H1 (cell line): ENCODE measurements at regions not wholly inside any gene's neighbourhood (a gene's known extent, or its start where the extent isn't known, plus 50 kb on each side); places are given as distances from the start of the nearest gene placed in this dataset.

Experiments
- CTCF ChIA-PET: fragments of 300-600 bp; sonication (Branson Sonifier 250); formaldehyde crosslinking; loops from one replicate; lab custom pipeline; 2021; ENCODE audit not compliant: partially characterized antibody; lab: Charles Lee
- POLR2A ChIA-PET: fragments of 300-600 bp; sonication (Branson Sonifier 250); formaldehyde crosslinking; loops from one replicate; lab custom pipeline; 2021; ENCODE audit warnings: inconsistent platforms; ENCODE audit not compliant: partially characterized antibody; lab: Charles Lee
- DNase-seq, 2 experiments: peaks; one replicate each; pipeline versions ENCODE4 v3.0.0 to v3.0.0-alpha.2; 2010 to 2022; ENCODE audit warnings: low spot score in 2 of 2, low read depth in 1 of 2, mixed read lengths in 1 of 2
- FAIRE-seq: peaks from 2 replicates; lab custom pipeline; 2011; peaks lifted over from hg19 to GRCh38; lab: Jason Lieb, UNC
- H2AFZ ChIP-seq: 2 replicates; pipeline ENCODE4 v1.8.1; 2012; ENCODE audit warnings: low read length, inconsistent platforms
- H2AK5ac ChIP-seq: 2 replicates; pipeline ENCODE4 v1.6.1; 2013; ENCODE audit warnings: low read depth, low read length
- H2BK120ac ChIP-seq: replicated peaks from 2 replicates; pipeline ENCODE3; 2013; ENCODE audit warnings: low read depth, low read length, inconsistent platforms
- H2BK12ac ChIP-seq: 2 replicates; pipeline ENCODE4 v1.6.1; 2013; ENCODE audit warnings: low read depth, low read length
- H2BK15ac ChIP-seq: 2 replicates; pipeline ENCODE4 v1.6.1; 2013; ENCODE audit warnings: low read length
- H2BK20ac ChIP-seq: 2 replicates; pipeline ENCODE4 v1.6.1; 2013; ENCODE audit warnings: low read length
- H2BK5ac ChIP-seq: 2 replicates; pipeline ENCODE4 v1.6.1; 2013; ENCODE audit warnings: low read depth, low read length
- H3K14ac ChIP-seq: 2 replicates; pipeline ENCODE4 v1.6.1; 2013; ENCODE audit warnings: inconsistent platforms; ENCODE audit not compliant: insufficient read length
- H3K18ac ChIP-seq: 2 replicates; pipeline ENCODE4 v1.6.1; 2013; ENCODE audit warnings: low read length; ENCODE audit errors: extremely low read depth
- H3K23ac ChIP-seq: 2 replicates; pipeline ENCODE4 v1.6.1; 2013; ENCODE audit warnings: inconsistent platforms; ENCODE audit not compliant: insufficient read length
- H3K23me2 ChIP-seq: 2 replicates; pipeline ENCODE4 v1.6.1; 2013; ENCODE audit warnings: low read depth, low read length
- H3K27ac ChIP-seq: 2 replicates; pipeline ENCODE4 v1.6.1; 2011; ENCODE audit warnings: low read depth, low read length, inconsistent platforms
- H3K27me3 ChIP-seq, 4 experiments: replicated peaks in 1 of 4; 1 replicate in 1 of 4; 2 replicates in 3 of 4; pipeline versions ENCODE4 v1.6.1 to v1.8.1; 2011 to 2013; ENCODE audit warnings: low read length in 3 of 4, mild to moderate bottlenecking in 3 of 4, inconsistent platforms in 2 of 4, mixed read lengths in 2 of 4, moderate library complexity in 1 of 4; ENCODE audit not compliant: control insufficient read depth in 3 of 4, insufficient read depth in 3 of 4; ENCODE audit errors: extremely low read depth in 1 of 4
- H3K36me3 ChIP-seq, 4 experiments: 2 replicates each; pipeline versions ENCODE4 v1.6.1 to v1.8.1; 2011 to 2013; ENCODE audit warnings: mild to moderate bottlenecking in 4 of 4, low read length in 3 of 4, moderate library complexity in 2 of 4, control low read depth in 1 of 4, inconsistent platforms in 1 of 4; ENCODE audit not compliant: insufficient read depth in 4 of 4, control insufficient read depth in 2 of 4
- H3K4ac ChIP-seq: replicated peaks from 2 replicates; pipeline ENCODE3; 2013; ENCODE audit warnings: low read length, low read depth, mixed read lengths, inconsistent platforms; ENCODE audit not compliant: insufficient read length
- H3K4me1 ChIP-seq, 4 experiments: replicated peaks in 1 of 4; 1 replicate in 1 of 4; 2 replicates in 3 of 4; pipeline versions ENCODE4 v1.6.1 to v1.8.1; 2011 to 2013; ENCODE audit warnings: low read length in 3 of 4, inconsistent platforms in 2 of 4, mixed read lengths in 1 of 4; ENCODE audit not compliant: insufficient read depth in 4 of 4, control insufficient read depth in 3 of 4
- H3K4me2 ChIP-seq, 2 experiments: 2 replicates each; pipeline versions ENCODE4 v1.6.1 to v1.8.1; 2011 to 2013; ENCODE audit warnings: low read depth in 2 of 2, low read length in 2 of 2, control low read depth in 1 of 2, inconsistent platforms in 1 of 2, mild to moderate bottlenecking in 1 of 2; ENCODE audit not compliant: insufficient read depth in 1 of 2
- H3K4me3 ChIP-seq, 4 experiments: fragments of 200-600, 300-600 bp in 1 of 4; sonication (generic), shearing (Covaris generic), sonication (Bioruptor Twin) in 1 of 4; 2 replicates each; pipeline versions ENCODE4 v1.5.1 to v1.8.1; 2011 to 2016; ENCODE audit warnings: low read length in 4 of 4, low read depth in 3 of 4, control low read depth in 2 of 4, inconsistent platforms in 2 of 4, mild to moderate bottlenecking in 2 of 4, mixed read lengths in 1 of 4, moderate library complexity in 1 of 4; ENCODE audit not compliant: insufficient read depth in 2 of 4; ENCODE audit errors: extremely low read depth in 1 of 4
- H3K56ac ChIP-seq: replicated peaks from 2 replicates; pipeline ENCODE3; 2013; ENCODE audit warnings: low read depth, mild to moderate bottlenecking, mixed read lengths, low read length, inconsistent platforms; ENCODE audit not compliant: insufficient read length
- H3K79me1 ChIP-seq: 2 replicates; pipeline ENCODE4 v1.6.1; 2013; ENCODE audit warnings: low read depth, low read length, control low read depth
- H3K79me2 ChIP-seq, 2 experiments: 2 replicates each; pipeline versions ENCODE4 v1.6.1 to v1.8.1; 2012 to 2013; ENCODE audit warnings: low read length in 2 of 2, mild to moderate bottlenecking in 2 of 2, inconsistent platforms in 1 of 2; ENCODE audit not compliant: insufficient read depth in 2 of 2, control insufficient read depth in 1 of 2
- H3K9ac ChIP-seq, 4 experiments: replicated peaks in 1 of 4; 1 replicate in 1 of 4; 2 replicates in 3 of 4; pipeline versions ENCODE4 v1.6.1 to v1.8.1; 2011 to 2013; ENCODE audit warnings: low read depth in 3 of 4, low read length in 3 of 4, control low read depth in 2 of 4, mild to moderate bottlenecking in 2 of 4, moderate library complexity in 2 of 4, inconsistent platforms in 1 of 4; ENCODE audit errors: extremely low read depth in 1 of 4
- H3K9me3 ChIP-seq, 2 experiments: 2 replicates each; pipeline versions ENCODE4 v1.6.1 to v1.8.1; 2012 to 2013; ENCODE audit warnings: mild to moderate bottlenecking in 2 of 2, moderate library complexity in 2 of 2, control low read depth in 1 of 2, inconsistent platforms in 1 of 2, low read depth in 1 of 2, low read length in 1 of 2, mixed read lengths in 1 of 2; ENCODE audit not compliant: insufficient read depth in 2 of 2
- H4K20me1 ChIP-seq, 2 experiments: replicated peaks in 1 of 2; 2 replicates each; pipeline versions ENCODE3 to v1.8.1; 2011 to 2013; ENCODE audit warnings: inconsistent platforms in 2 of 2, low read length in 2 of 2, mild to moderate bottlenecking in 1 of 2; ENCODE audit not compliant: insufficient read depth in 2 of 2, control insufficient read depth in 1 of 2
- H4K5ac ChIP-seq: 2 replicates; pipeline ENCODE4 v1.6.1; 2013; ENCODE audit warnings: low read length, low read depth, mixed read lengths, inconsistent platforms; ENCODE audit not compliant: insufficient read length
- H4K8ac ChIP-seq: 2 replicates; pipeline ENCODE4 v1.8.0; 2013; ENCODE audit warnings: mild to moderate bottlenecking, moderate library complexity, low read length, inconsistent platforms; ENCODE audit not compliant: insufficient read depth; ENCODE audit errors: extremely low read depth
- H4K91ac ChIP-seq: replicated peaks from 2 replicates; pipeline ENCODE3; 2013; ENCODE audit warnings: low read length, mixed read lengths, inconsistent platforms; ENCODE audit not compliant: insufficient read length
- ATF3 ChIP-seq: IDR thresholded peaks from 2 replicates; pipeline ENCODE4 v1.6.1; 2011; ENCODE audit warnings: low read depth, mild to moderate bottlenecking, low read length; ENCODE audit not compliant: insufficient read depth
- CTCF ChIP-seq, 3 experiments: IDR thresholded peaks; 1 replicate in 2 of 3; 2 replicates in 1 of 3; pipeline versions ENCODE4 v1.5.1 to v1.6.1; 2011; ENCODE audit warnings: low read length in 3 of 3, mild to moderate bottlenecking in 3 of 3, inconsistent platforms in 2 of 3, low read depth in 1 of 3, moderate library complexity in 1 of 3; ENCODE audit not compliant: insufficient read depth in 1 of 3; ENCODE audit errors: control extremely low read depth in 1 of 3
- FOSL1 ChIP-seq: IDR thresholded peaks from 2 replicates; pipeline ENCODE4 v1.6.1; 2011; ENCODE audit warnings: mild to moderate bottlenecking, low read depth, low read length, moderate library complexity; ENCODE audit not compliant: insufficient read depth
- JUND ChIP-seq: IDR thresholded peaks from 2 replicates; pipeline ENCODE4 v1.6.1; 2011; ENCODE audit warnings: mild to moderate bottlenecking, improper control_type of control experiment, low read length
- RNF2 ChIP-seq: fragments of 200-900, 300-1000 bp; sonication (generic); IDR thresholded peaks from 2 replicates; pipeline ENCODE4 v1.7.1; 2016; ENCODE audit warnings: borderline replicate concordance, low read depth, mild to moderate bottlenecking, antibody characterized with exemption, low read length; ENCODE audit not compliant: poor library complexity, severe bottlenecking; ENCODE audit errors: missing control alignments
- TCF12 ChIP-seq: IDR thresholded peaks from 2 replicates; pipeline ENCODE4 v1.6.1; 2011; ENCODE audit warnings: low read depth, mild to moderate bottlenecking, low read length
- WGBS, 2 experiments: shearing (Covaris generic) in 1 of 2; methylation state at CpG; one replicate each; pipeline versions ENCODE4 v1.1.6 to v1.1.7; 2013 to 2015; ENCODE audit warnings: low lambda C conversion rate in 2 of 2, mixed read lengths in 2 of 2, inconsistent platforms in 1 of 2, low coverage in 1 of 2, missing lambda C conversion rate in 1 of 2; ENCODE audit not compliant: insufficient replicate concordance in 2 of 2, insufficient coverage in 1 of 2, insufficient read length in 1 of 2; ENCODE audit errors: extremely low coverage in 1 of 2, missing lambda C conversion rate in 1 of 2; 5-methylcytosine and 5-hydroxymethylcytosine counted together

GRCh38 chr2:226185616-226186211, 613.9 kb downstream of the IRS1 start:
- no peak for DNase-seq
- Histone ChIP-seq H4K5ac (no peak overlapping the region), H4K20me1 (no peaks in the 10 kb centered on the region), H2BK15ac (no peak overlapping the region), H3K79me1 (no peaks in the 10 kb centered on the region), H3K14ac (no peak overlapping the region), H2BK120ac (no peak overlapping the region), H3K27ac (no peak overlapping the region), H3K9me3 (no peaks in the 10 kb centered on the region), H2BK20ac (no peak overlapping the region), H2AK5ac (no peak overlapping the region), H3K56ac (no peak overlapping the region), H4K91ac (no peak overlapping the region), H2BK5ac (no peak overlapping the region), H3K9ac (no peak overlapping the region), H3K23me2 (no peaks in the 10 kb centered on the region; the same call in 1 of the 2 replicates), H4K8ac (no peak overlapping the region), H3K36me3 (no peaks in the 10 kb centered on the region), H2BK12ac (no peak overlapping the region), H3K27me3 (no peaks in the 10 kb centered on the region), H3K4me2 (no peak overlapping the region), H3K4me1 (peaks cover 0 to 5% (median 2%) of the 10 kb centered on the region in 4 experiments; a peak in 2 of 7 replicates), H3K18ac (no peak overlapping the region), H3K4me3 (no peak overlapping the region), H3K4ac (no peak overlapping the region), H3K23ac (no peak overlapping the region), H3K79me2 (no peaks in the 10 kb centered on the region), H2AFZ (peak overlapping the region; percentile 55; the same call in 1 of the 2 replicates)
- WGBS, 2 experiments = 76% methylated on average over 3 of the region's 3 CpGs; no CpG with 5 or more reads in 1 of the 2 experiments
- no peak for FAIRE-seq
- ChIA-PET CTCF (interaction anchor here (1.3 to 1.9 kb wide), 3 partner anchors 13 to 30 kb away, joined by 3 to 6 read pairs (median 4); no protein-coding TSS in a partner anchor), POLR2A (no interaction called here)
- TF ChIP-seq FOSL1 (no peak), TCF12 (no peak), JUND (no peak), ATF3 (no peak), RNF2 (no peak), CTCF (IDR thresholded peaks at IDR 0.05; ENCODE audit: control extremely low read depth in 1 of 3, insufficient read depth in 1 of 3, low read depth in 1 of 3, low read length in 3 of 3) (no peak)
